ENCODE measurements at regions not wholly inside any gene's neighbourhood (a gene's known extent, or its start where the extent isn't known, plus 50 kb on each side); places are given as distances from the start of the nearest gene placed in this dataset.
A peak's percentile ranks its signal among the peaks of the same experiment; 100 is the strongest.
"Not testable (repeated sequence)": the region's sequence is repeated elsewhere in the genome, so short reads cannot be mapped to it uniquely, and the experiment has no call there.

- DNase-seq (ENCODE audit: low spot score) = no peak
Measured at GRCh38 chr22:22346401-22347107, 102.0 kb downstream of the VPREB1 start.

- DNase-seq (ENCODE audit: low spot score) = no peak
Measured at GRCh38 chr22:22348127-22348814, 103.7 kb downstream of the VPREB1 start.

GRCh38 chr22:22348815-22349454 lies 104.3 kb downstream of the VPREB1 start:
- DNase-seq (ENCODE audit: low spot score) = no peak

- no peak for DNase-seq (ENCODE audit: low spot score)
Measured at GRCh38 chr22:22349455-22349836, 104.9 kb downstream of the VPREB1 start.

GRCh38 chr22:22351366-22351765 lies 106.8 kb downstream of the VPREB1 start:
- no peak for DNase-seq (ENCODE audit: low spot score)

GRCh38 chr22:22352371-22352999 lies 107.9 kb downstream of the VPREB1 start:
- DNase-seq (ENCODE audit: low spot score) = no peak

- DNase-seq (ENCODE audit: low spot score) = no peak
Measured at GRCh38 chr22:22355096-22355834, 110.7 kb downstream of the VPREB1 start.

- DNase-seq (ENCODE audit: low spot score) = peak; percentile 65
Measured at GRCh38 chr22:22357024-22357883, 112.7 kb downstream of the VPREB1 start.

GRCh38 chr22:22358152-22358551 lies 113.6 kb downstream of the VPREB1 start:
- DNase-seq (ENCODE audit: low spot score) = no peak

- no peak for DNase-seq (ENCODE audit: low spot score)
Measured at GRCh38 chr22:22358686-22359085, 114.1 kb downstream of the VPREB1 start.

- no peak for DNase-seq (ENCODE audit: low spot score)
Measured at GRCh38 chr22:22359465-22359864, 114.9 kb downstream of the VPREB1 start.

GRCh38 chr22:22360014-22360413 lies 115.4 kb downstream of the VPREB1 start:
- DNase-seq (ENCODE audit: low spot score) = no peak

- DNase-seq (ENCODE audit: low spot score) = no peak
Measured at GRCh38 chr22:22362311-22362710, 117.7 kb downstream of the VPREB1 start.

GRCh38 chr22:22362936-22363335 lies 118.3 kb downstream of the VPREB1 start:
- DNase-seq (ENCODE audit: low spot score) = no peak

- DNase-seq (ENCODE audit: low spot score) = no peak
Measured at GRCh38 chr22:22364207-22364606, 119.6 kb downstream of the VPREB1 start.

- no peak for DNase-seq (ENCODE audit: low spot score)
Measured at GRCh38 chr22:22366537-22366936, 122.0 kb downstream of the VPREB1 start.

GRCh38 chr22:22368516-22368915 lies 123.9 kb downstream of the VPREB1 start:
- DNase-seq (ENCODE audit: low spot score) = no peak

GRCh38 chr22:22369219-22369963 lies 124.8 kb downstream of the VPREB1 start:
- DNase-seq (ENCODE audit: low spot score) = not testable (repeated sequence)

GRCh38 chr22:22369964-22370270 lies 125.3 kb downstream of the VPREB1 start:
- no peak for DNase-seq (ENCODE audit: low spot score)

- no peak for DNase-seq (ENCODE audit: low spot score)
Measured at GRCh38 chr22:22371031-22371541, 126.5 kb downstream of the VPREB1 start.

Data from kidney capillary endothelial cell (primary cell).